ENCODE measurements at regions not wholly inside any gene's neighbourhood (a gene's known extent, or its start where the extent isn't known, plus 50 kb on each side); places are given as distances from the start of the nearest gene placed in this dataset.

- ChIA-PET POLR2A (no interaction called here), CTCF (no interaction called here)
- H3K27ac ChIP-seq (ENCODE audit: extremely low read depth, low read depth, low read length): no peak overlapping the region
- TF ChIP-seq ZNF302 (tag by site-specific recombination; IDR thresholded peaks at IDR 0.05; ENCODE audit: low read depth) (no peak), ZXDB (tag by site-specific recombination; IDR thresholded peaks at IDR 0.05) (no peak), ZNF155 (tag by site-specific recombination; IDR thresholded peaks at IDR 0.05) (no peak), ZNF510 (tag by site-specific recombination; IDR thresholded peaks at IDR 0.05; ENCODE audit: insufficient replicate concordance) (no peak), ZNF350 (tag by site-specific recombination; IDR thresholded peaks at IDR 0.05) (no peak), ZNF280C (tag by site-specific recombination; IDR thresholded peaks at IDR 0.05) (no peak), MZF1 (tag by site-specific recombination; IDR thresholded peaks at IDR 0.05; ENCODE audit: borderline replicate concordance) (no peak), ZNF548 (tag by site-specific recombination; IDR thresholded peaks at IDR 0.05) (no peak), BCL11B (tag by site-specific recombination; IDR thresholded peaks at IDR 0.05; ENCODE audit: low read depth) (no peak), ZNF138 (tag by site-specific recombination; IDR thresholded peaks at IDR 0.05; ENCODE audit: borderline replicate concordance) (no peak), ZNF645 (tag by site-specific recombination; IDR thresholded peaks at IDR 0.05) (no peak), PRDM6 (tag by site-specific recombination; IDR thresholded peaks at IDR 0.05) (no peak), ZNF423 (tag by site-specific recombination; IDR thresholded peaks at IDR 0.05) (no peak), ZNF513 (tag by site-specific recombination; IDR thresholded peaks at IDR 0.05) (no peak), ZBTB11 (tag by site-specific recombination; conservative IDR thresholded peaks at IDR 0.05; ENCODE audit: low read depth) (no peak), ZNF677 (tag by site-specific recombination; IDR thresholded peaks at IDR 0.05) (no peak), PRDM1 (tag by site-specific recombination; IDR thresholded peaks at IDR 0.05) (no peak), HOXA7 (CRISPR knock-in tag; IDR thresholded peaks at IDR 0.05; ENCODE audit: borderline replicate concordance) (no peak), ZBTB49 (tag by site-specific recombination; IDR thresholded peaks at IDR 0.05; ENCODE audit: low read depth) (no peak)
- no peaks in the 10 kb centered on the region for H3K4me1 ChIP-seq (ENCODE audit: control insufficient read depth, insufficient read depth, low read length)
- H3K4me3 ChIP-seq (ENCODE audit: low read depth, low read length): no peak overlapping the region
- H3K36me3 ChIP-seq (ENCODE audit: control insufficient read depth in 2 of 2, insufficient read depth in 1 of 2, low read length in 2 of 2): no peaks in the 10 kb centered on the region
- no peaks in the 10 kb centered on the region for H3K9me3 ChIP-seq (ENCODE audit: control insufficient read depth, insufficient read depth, low read depth, low read length)
Measured at GRCh38 chr2:5330961-5331360, 361.2 kb upstream of the SOX11 start.
